Brain microvascular endothelial cell (primary cell): ENCODE measurements at regions not wholly inside any gene's neighbourhood (a gene's known extent, or its start where the extent isn't known, plus 50 kb on each side); places are given as distances from the start of the nearest gene placed in this dataset.

Source experiments
- DNase-seq: peaks from one replicate; pipeline ENCODE4 v3.0.0-alpha.2; 2020
- H3K27ac ChIP-seq: fragments of 250-450 bp; sonication (Bioruptor Pico); 2 replicates; pipeline ENCODE4 v1.5.1; 2020; ENCODE audit warnings: mild to moderate bottlenecking, moderate library complexity
- H3K27me3 ChIP-seq: fragments of 250-450 bp; sonication (Bioruptor Pico); replicated peaks from 2 replicates; pipeline ENCODE4 v1.5.1; 2020; ENCODE audit warnings: mild to moderate bottlenecking
- H3K36me3 ChIP-seq: fragments of 250-450 bp; sonication (Bioruptor Pico); replicated peaks from 2 replicates; pipeline ENCODE4 v1.5.1; 2020; ENCODE audit warnings: mild to moderate bottlenecking
- H3K4me3 ChIP-seq: 2 replicates; pipeline ENCODE4 v1.5.1; 2011; ENCODE audit warnings: low read depth, mild to moderate bottlenecking, control low read depth, low read length, moderate library complexity
- in situ Hi-C: cut with HindIII; loops from 2 replicates; pipeline ENCODE4 v1.10.0; 2017; ENCODE audit warnings: low sequenced_read_pairs, low pct_ligation_motif_present
- TF ChIP-seq, protein P1 (sequence below): IDR thresholded peaks from 2 replicates; pipeline ENCODE4 v1.5.1; 2011; ENCODE audit warnings: low read depth, mild to moderate bottlenecking, moderate library complexity, low read length, control low read depth, inconsistent platforms; ENCODE audit errors: missing control alignments

DNA sequence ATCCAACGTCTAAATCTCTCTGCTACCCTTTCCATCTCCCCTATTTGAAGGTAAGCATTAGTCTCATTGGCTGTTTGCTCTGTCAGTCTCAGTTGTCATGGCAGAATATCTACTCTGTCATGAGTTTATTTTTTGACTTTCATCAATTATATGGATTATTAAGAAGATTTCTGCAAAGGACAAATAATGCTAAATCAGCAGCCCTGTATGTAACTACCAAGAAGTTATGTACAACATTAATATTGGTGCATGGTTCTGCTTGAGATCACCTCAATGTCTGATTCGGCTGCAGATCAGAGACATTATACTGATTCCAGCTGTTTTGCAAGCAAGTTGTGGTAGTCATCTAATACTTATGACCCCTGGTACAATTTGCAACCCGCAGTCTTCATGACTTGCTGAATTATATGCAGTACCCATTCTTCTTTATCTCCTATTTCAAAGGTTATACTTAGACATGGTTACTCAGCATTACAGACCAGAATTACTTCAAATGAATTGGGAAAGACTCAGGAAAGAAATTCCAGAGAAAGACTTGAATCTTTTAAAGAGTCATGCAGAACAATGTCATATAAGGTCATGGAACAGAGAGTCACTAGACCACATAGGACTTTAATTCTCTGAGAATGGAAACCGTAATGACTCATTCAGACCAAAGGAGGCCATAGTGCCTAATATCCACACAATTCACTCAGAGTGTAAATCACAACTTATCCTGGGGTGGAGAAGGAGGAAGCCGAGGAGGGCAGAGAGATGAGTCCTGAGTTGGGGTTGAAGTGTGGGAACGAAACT lies 201.4 kb downstream of the IBTK start:
- in situ Hi-C loops, result loop anchor here (25.0 kb wide), 1 partner anchor 284 kb away; the partner anchor contains the start of gene TENT5A

GRCh38 chr6:82040405-82041221 lies 206.9 kb downstream of the IBTK start:
- Histone ChIP-seq H3K4me3 (no peak overlapping the region), H3K27me3 (no peaks in the 10 kb centered on the region), H3K27ac (no peak overlapping the region), H3K36me3 (no peaks in the 10 kb centered on the region)
- DNase-seq, result peak; percentile 64
- TF ChIP-seq, protein P1, sequence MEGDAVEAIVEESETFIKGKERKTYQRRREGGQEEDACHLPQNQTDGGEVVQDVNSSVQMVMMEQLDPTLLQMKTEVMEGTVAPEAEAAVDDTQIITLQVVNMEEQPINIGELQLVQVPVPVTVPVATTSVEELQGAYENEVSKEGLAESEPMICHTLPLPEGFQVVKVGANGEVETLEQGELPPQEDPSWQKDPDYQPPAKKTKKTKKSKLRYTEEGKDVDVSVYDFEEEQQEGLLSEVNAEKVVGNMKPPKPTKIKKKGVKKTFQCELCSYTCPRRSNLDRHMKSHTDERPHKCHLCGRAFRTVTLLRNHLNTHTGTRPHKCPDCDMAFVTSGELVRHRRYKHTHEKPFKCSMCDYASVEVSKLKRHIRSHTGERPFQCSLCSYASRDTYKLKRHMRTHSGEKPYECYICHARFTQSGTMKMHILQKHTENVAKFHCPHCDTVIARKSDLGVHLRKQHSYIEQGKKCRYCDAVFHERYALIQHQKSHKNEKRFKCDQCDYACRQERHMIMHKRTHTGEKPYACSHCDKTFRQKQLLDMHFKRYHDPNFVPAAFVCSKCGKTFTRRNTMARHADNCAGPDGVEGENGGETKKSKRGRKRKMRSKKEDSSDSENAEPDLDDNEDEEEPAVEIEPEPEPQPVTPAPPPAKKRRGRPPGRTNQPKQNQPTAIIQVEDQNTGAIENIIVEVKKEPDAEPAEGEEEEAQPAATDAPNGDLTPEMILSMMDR, result peak; percentile 85
- in situ Hi-C loops, result loop anchor here (25.0 kb wide), 1 partner anchor 278 kb away; the partner anchor contains the start of gene TENT5A

More for the DNA sequence above, 201.4 kb downstream of the IBTK start:
- TF ChIP-seq, protein P1, result no peak
- Histone ChIP-seq H3K36me3 (no peaks in the 10 kb centered on the region), H3K27ac (peak overlapping the region; percentile 76), H3K27me3 (no peaks in the 10 kb centered on the region), H3K4me3 (no peak overlapping the region)
- peak; percentile 77 for DNase-seq

GRCh38 chr6:82038631-82039030 lies 208.9 kb downstream of the IBTK start:
- TF ChIP-seq, protein P1, result no peak

GRCh38 chr6:82035526-82035925 lies 212.0 kb downstream of the IBTK start:
- H3K36me3 ChIP-seq, result no peaks in the 10 kb centered on the region
- no peak overlapping the region for H3K4me3 ChIP-seq
- H3K27ac ChIP-seq, result no peak overlapping the region
- no peak for DNase-seq
- H3K27me3 ChIP-seq, result no peaks in the 10 kb centered on the region
- in situ Hi-C loops, result loop anchor here (25.0 kb wide), 1 partner anchor 273 kb away; the partner anchor contains the start of gene TENT5A
- TF ChIP-seq, protein P1, result no peak

More at GRCh38 chr6:82038631-82039030, 208.9 kb downstream of the IBTK start:
- Histone ChIP-seq H3K27me3 (no peaks in the 10 kb centered on the region), H3K4me3 (no peak overlapping the region), H3K27ac (no peak overlapping the region), H3K36me3 (no peaks in the 10 kb centered on the region)
- DNase-seq, result no peak
- in situ Hi-C loops, result loop anchor here (25.0 kb wide), 1 partner anchor 276 kb away; the partner anchor contains the start of gene TENT5A

DNA sequence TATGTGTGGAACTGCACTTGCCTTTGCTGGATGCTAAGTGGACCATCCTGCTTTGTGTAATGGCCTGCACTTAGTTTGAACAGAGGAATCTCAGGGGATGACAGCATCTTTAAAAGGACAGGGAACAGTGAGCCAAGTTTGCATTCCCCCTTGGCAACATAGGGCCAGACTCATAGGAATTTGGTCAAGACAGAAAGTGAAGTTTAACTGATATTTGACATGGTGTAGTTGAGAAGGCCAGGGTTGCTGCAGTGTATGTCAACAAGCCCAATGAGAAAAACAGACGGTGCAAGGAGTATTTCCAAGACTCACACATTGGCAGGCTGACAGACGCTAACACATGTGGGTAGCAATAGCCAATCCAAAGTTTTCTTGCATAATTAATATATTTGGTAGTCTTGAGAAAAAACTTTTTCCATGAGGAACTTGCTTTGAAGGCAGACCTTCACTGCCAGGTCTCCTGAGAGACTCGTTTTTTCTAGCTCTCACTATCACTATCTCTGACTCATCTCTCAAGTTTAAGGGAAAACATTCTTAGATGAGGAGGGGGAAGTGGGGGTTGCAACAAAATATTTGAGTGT lies 213.8 kb downstream of the IBTK start:
- DNase-seq, result peak; percentile 37
- TF ChIP-seq, protein P1, result no peak
- no peaks in the 10 kb centered on the region for H3K27me3 ChIP-seq
- no peak overlapping the region for H3K27ac ChIP-seq
- no peak overlapping the region for H3K4me3 ChIP-seq
- in situ Hi-C loops, result loop anchor here (25.0 kb wide), 1 partner anchor 271 kb away; the partner anchor contains the start of gene TENT5A
- H3K36me3 ChIP-seq, result no peaks in the 10 kb centered on the region
